HG03354 (cell line): ENCODE measurements at regions not wholly inside any gene's neighbourhood (a gene's known extent, or its start where the extent isn't known, plus 50 kb on each side); places are given as distances from the start of the nearest gene placed in this dataset.

Experiments used
- ATAC-seq: cut with Tn5 transposase; IDR thresholded peaks from one replicate; pipeline ENCODE4 v1.9.1; 2021; ENCODE audit warnings: mild to moderate bottlenecking; ENCODE audit not compliant: unreplicated experiment, poor library complexity, severe bottlenecking

DNA sequence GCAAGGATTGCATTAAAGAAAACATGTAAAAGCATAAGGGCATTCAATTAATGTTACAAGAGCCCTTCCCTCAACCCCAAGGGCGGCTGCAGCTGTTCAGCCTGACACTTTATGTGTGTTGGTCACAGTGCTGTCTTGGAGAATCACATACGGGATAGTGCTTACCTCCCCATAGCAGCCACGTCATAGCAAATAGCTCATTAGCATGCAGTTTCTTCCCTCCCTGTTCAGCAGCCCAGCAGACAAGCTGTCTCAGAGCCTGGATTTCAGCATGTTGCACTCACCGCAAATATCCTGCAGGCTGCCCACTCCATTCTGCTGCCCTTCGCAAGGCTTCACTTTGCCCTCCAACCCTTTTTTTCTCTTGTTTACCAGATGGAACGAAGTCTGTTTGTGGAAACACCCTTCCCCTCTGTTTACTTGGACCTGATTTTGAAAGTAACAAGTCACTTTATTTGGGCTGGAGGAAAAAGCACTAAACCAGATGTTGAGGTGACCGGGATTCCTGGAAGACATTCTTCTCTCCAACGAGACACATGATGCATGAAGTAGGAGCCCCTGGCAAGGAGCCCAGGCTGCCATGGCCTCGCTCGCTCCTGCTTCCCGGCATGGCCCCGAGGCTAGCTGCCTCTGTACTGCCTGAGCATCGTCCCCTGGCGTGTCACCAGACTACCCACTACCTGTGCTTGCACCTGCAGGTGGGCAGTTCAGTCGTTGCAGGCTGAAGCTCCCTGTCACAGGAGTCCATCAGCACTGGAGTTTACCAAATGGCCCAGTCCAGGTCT is 151.6 kb upstream of the GMDS start:
- no peak for ATAC-seq

DNA sequence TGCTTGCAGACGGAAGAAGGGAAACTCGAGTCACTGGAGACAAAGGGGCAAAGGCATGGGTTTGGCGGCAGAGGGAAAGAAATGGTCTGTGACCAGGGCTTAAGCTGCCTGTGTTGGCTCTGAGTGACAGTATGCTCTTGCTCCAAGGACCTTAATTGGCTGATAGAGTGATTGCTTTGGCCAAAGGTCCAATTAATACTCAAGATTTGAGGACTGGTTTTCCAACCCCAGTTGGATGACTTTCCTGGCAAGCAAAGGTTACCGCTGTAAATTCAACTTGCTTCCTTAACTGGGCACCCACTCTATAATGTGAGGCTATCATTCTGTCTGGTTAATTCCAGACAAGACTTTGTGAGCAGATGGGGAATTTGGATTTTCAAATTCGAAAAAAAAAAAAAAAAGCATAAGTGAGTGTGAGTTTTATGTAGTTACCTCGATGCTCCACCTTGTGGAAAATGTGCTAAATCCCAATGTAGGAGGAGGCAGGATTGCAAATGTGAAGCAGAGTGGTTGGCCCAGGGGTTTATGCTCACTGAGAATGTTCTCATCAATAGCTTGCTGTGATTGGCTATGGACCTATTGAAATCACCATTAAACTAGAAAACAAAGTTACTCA is 150.7 kb upstream of the GMDS start:
- ATAC-seq, result no peak

DNA sequence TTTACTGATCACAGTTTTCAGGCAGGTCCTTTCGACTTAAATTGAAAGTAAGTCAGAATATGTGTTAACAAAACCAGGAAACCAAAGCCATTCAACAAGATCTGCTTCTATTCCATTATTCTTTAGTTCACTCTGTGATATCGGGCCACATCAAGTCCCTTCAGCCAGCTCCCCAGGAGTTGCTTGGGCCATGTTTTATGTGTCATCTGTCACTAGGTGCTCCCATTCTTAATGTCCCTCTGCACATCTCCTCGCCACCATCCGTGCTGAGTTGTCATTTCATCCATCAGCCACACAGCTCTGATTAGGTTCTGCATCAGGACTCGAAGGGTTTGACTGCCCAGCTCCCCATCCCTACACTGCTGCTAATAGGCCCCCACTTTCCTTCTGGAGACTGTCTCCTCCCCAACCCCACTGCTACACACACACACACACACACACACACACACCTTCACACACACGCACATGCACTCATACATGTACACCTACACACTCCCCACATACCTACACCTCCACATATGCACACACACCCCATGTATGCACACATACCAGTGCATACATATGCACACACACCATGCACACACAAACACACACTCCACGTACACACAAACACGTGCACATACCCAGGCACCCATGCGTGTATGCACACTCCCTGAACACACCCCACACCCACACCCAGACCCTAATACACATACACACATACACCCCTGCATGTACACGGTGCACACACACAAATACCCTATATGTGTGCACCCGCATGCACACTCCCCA is 143.3 kb upstream of the GMDS start:
- no peak for ATAC-seq

DNA sequence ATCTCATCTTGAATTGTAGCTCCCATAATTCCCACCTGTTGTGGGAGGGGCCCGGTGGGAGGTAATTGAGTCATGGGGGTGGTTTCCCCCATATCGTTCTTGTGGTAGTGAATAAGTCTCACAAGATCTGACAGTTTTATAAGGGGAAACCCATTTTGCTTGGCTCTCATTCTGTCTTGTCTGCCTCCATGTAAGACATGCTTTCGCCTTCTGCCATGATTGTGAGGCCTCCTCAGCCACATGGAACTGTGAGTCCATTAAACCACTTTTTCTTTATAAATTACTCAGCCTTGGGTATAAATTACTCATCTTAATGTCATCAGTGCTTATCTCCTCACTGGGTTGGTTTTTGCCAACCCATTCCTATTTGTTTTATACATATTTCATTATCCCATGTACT is 142.0 kb upstream of the GMDS start:
- ATAC-seq, result no peak

DNA sequence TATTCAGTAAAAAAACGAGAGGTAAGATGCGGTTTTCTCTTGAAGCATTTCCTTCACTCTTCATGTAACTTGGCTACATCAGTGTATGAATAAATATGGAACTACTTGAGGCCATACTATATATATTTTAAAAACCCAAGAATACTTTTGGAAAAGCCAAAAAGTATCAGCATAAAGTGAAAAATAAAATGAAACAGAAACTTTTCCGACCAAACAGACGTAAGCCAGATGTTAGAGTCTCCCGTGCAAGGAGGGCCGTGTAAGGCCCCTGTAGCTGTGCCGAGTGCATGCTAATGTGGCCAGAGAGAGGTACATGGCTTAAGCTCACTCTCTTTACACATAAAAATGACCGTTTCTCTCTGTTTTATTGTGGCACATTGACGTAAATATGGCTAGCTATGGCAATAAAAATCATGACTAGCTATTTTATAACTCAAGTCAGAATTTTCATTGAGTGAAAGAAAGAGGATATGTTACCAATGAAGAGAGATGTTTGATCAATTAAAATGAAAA is 140.1 kb upstream of the GMDS start:
- ATAC-seq, result no peak

DNA sequence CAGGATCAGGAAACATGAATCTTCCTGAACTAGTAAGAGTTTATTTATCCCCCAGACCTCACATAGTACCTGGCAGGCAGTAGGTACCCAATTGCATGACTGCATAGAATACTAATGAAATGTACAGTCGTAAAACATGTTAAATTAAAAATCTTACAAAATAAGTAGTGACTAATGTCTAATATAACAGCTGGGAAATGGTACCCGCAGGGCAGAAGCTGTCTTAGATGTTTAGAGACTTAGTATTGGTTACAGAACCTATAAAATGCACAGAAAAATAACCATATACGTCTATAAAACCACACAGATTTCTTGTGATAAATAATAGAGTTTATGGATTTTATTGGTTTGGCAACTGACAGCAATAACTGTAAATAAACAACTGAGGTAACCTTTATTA is 139.1 kb upstream of the GMDS start:
- ATAC-seq, result no peak

DNA sequence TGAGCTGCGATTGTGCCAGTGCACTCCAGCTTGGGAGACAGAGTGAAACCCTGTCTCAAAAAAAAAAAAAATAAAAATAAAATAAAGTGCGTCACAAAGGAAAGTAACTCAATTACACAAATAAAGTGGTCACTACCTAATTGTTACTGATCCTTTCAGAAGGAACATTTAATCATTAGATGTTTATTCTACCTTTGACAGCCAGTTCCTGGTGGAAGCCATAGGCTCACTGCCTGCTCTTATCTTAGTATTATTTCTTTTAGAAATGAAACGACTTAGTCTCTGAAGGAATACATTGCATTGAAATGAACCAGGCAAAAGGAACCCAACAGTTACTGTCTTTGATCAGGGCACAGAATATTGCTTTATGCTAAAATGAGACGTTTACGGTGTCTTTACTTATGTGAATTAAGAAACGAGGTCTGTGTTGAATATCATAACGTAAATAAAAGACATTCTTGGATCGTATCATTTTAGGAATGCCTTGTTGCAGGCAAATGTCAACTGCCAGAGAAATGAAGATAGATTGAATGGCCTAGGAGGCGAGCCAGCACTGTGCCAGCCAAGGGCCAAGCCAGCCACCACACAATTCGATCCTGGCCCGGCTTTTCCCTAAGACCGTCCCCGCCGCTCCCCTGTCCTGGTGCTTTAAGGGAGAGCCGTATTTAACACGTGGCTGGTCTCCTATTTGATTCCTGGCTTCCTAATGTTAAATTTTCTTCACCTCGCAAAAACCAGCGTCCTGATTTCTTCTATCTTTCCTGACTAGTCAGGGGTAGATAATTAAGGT is 136.7 kb upstream of the GMDS start:
- no peak for ATAC-seq

DNA sequence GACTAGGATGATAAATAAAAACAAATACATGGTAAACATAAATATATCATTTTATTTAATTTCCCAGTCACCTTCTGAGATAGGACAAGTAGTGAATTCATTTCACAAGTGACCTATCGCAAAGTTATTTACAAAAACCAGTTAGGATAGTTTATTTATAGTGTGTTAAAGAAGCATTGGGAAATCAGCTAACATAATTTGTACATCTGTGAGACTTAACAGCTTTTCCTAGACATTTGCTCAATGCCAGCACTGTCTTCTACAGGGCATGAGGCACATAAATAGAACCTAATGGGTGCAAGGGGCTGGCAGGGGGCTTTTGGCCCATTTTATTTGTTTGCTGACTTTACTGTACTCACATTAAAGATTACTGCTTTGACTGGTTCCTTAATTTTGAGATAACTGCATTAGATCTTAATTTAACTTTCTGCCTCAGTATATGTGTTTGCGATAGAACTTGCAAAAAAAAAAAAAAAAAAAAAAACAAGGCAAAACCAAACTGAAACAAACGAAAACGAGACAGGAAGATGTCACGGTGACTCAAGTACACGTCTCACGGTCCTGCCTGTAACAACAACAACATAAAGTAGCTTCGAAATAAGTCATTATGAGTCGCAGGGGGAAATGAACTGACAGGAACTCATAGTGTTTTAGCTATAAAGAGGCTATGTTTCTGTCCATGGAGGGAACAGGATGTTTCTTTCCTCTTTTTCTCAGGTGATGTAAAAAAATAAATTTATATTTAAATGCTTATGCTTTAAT is 133.7 kb upstream of the GMDS start:
- ATAC-seq, result no peak

DNA sequence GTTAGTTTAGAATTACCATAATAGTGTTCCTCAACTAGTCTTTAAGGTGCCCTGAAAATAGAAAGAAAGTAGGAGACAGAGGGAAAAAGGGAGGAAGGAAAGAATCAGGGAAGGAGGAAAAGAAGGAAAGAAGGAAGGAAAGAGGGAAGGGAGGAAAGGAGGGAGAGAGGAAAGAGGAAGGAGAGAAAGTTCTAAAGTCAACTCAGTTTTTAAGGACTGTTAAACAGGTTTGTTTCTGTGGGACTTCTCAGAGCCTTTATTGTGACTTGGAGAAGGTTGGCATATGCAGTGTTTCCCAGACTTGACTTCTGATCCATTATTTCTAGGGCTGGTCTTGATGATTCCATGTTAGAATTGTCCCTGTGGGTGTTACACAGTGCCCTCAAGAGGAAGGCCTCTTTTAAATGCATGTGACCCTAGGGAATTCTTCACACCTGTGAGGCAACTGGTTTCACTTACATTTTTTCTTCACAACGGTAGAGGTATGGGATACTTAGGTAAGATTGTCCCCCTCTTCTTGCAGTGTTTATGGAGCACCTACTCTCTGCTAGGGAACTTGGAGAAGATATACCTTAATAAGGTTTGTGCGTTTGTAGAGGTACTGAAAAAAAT is 132.7 kb upstream of the GMDS start:
- ATAC-seq, result no peak

DNA sequence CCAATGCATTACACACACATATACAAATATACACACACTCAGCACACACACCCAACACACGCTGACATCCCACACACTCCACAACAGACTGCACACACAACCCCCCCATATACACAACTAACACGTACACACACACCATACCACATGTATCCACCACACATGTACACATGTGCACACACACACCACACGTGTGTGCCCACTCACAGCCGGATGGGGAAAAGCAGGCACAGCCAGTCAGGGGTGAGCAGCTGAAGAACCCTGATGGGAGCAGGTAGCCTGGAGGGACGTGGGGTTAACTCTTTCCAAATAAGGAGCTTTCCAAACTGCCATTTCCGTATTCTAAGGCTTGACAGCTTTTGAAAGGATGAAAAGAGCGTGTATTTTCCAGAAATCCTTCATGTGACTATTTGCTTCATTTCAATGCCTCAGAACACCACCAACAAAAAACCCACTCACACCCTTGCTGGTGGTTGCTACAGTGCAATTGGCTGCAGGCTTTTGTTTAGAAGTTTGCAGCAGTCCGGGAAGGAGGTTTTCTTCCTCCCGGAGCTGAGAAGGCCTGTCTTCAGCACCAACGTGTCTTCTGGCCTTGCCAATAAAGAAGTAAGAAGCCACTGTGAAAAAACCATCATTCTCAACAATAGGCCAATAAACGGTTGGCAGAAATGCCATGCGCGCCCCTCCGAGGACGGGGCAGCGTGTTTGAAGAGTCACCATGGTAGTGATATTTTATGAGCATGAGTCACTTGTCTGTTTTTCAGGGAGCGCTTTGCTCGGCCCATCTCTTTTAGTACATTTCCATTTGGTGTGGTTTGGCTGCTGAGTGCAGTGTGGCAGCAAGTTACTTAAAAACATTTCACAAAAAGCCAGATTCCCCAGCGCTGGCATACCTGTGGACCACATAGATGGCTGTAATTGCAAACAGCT is 131.3 kb upstream of the GMDS start:
- ATAC-seq, result no peak

DNA sequence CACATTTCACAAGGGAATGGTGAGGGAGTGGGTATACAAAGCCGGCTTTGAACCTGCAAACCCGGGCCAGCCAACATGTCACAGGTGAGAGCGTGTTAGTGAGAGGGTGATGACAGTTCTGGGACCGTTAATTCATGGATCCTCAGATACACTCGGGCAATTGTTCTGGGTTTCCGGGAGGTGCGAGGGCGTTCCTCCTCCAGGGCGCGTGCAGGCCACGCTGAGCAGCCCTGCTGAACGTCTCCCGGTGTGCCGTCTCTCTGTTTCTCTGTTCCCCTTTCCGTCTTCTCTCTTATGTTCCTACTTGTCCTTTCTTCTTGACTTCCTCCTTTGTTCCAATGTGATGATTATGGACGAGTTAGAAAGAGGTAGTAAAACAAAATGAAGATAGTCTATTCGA is 130.0 kb upstream of the GMDS start:
- ATAC-seq, result no peak

DNA sequence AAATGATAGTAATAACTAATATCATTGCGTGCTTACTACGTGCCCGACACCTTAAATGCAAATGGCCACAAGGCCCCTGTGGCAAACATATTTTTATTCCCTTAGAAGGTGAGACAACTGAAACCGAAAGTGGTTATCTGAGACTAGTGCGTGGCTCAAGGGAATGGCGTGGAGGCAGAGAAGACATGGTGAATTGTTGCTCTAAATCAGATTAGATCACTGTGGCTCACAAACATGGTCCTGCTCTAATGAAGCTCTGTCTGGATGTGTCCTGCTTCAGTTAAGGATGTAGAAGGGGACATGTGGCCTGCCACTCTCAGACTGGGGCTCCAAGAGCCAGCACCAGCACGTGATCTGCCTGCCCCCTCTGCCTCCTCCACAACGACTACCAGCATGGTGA is 124.2 kb upstream of the GMDS start:
- no peak for ATAC-seq

DNA sequence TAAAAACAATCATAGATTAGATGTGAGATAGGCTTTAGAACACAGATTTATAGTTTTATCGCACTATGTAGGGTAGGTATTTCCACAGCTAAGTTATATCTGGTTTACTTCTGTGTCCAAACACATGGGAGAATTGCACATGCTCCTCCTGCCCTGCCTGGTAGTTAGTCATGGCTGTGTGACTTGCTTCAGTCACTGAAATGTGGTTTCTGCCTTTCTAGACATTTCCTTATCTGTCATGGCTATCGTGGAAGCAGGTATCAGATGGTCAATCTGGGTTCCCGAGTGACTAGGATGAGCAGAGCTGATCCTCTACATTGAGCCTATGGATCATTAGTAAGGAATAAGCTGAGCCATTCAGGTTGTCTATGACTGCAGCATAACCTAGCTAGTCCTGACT is 117.8 kb upstream of the GMDS start:
- ATAC-seq, result no peak

DNA sequence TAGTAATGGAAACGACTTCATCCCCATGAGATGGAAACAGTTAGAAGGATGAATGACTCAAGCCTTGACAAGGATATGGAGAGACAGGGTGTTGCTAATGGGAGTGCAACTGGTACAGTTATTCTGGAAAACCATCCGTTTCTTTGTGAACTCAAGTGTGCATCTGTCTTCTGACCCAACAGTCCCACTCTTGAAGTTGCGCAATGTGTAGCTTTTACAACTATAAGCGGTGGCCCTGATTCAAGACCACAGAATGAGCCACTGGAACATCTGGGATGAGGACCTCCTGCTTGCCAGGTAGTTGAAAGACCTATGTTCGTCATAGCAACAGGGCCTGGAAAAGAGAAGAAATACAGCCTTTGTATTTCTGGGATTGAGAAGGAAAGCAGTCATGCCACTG is 115.8 kb upstream of the GMDS start:
- no peak for ATAC-seq

DNA sequence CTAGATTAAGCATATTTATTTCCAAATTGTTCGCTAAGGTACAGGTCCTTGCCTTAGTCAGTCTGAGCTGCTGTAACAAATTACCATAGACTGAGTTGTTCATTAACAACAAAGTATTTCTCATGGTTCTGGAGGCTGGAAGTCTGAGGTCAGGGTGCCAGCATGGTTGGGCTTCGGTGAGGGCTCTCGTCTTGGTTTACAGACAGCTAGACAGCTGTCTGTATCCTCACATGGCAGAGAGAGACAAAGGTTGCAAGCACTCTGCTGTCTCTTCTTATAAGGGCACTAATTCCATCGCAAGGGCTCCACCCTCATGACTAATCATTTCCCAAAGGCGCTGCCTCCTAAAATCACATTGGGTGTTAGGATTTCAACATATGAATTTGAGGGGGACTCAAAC is 115.3 kb upstream of the GMDS start:
- ATAC-seq, result no peak

DNA sequence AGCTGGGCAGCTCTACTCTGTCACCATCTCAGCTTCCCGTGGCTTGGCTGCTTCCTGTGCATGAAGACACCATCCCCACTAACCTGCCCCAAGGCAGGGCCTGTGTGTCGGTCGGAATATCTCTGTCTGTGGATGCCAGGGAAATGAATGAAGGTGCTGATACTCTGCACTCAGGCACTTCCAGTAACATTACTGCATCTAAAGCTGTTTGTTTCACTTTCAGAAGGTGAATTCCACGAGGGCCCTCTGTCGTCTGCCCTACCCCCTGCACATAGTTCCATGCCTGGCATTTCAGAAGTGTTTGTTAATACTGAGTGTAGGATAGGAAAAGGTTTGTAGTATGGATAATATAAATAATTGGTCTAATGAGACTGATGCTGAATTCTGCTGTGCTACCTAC is 114.7 kb upstream of the GMDS start:
- ATAC-seq, result no peak

DNA sequence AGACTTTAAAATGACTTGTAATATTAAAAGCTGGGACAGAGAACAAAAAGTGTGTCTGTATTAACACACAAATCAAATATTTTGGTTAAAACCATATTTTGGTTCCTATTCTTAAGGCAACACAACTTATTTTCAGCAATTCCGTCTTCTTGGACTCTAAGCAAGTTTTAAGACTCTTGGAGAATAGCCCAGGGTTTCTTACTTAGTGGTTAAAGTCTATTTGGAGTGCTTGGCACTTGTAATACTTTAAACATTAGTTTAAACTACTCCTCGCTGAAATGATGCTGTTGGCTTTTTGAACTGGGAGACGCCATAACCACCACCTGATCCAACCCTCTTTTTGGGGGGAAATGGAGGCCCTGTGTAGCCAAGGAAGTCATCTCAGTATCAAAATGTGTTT is 109.7 kb upstream of the GMDS start:
- ATAC-seq, result no peak

DNA sequence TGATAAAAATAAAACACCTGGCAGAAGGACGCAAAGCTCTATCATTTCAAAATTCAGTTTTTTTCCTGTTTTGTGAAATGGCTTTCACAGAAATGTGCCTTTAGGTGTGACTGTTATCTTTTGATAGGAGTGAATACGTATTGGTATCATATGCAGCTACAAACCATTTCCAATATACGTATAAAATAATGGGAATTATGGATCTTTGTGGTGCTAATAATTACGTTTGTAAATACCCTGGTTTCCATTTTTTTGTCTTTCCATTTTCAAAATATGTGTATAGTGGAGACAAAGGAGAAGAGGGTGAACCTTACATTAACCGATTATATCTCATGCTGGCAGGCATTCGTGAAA is 108.7 kb upstream of the GMDS start:
- ATAC-seq, result no peak
